ENCODE measurements at regions not wholly inside any gene's neighbourhood (a gene's known extent, or its start where the extent isn't known, plus 50 kb on each side); places are given as distances from the start of the nearest gene placed in this dataset.
A peak's percentile ranks its signal among the peaks of the same experiment; 100 is the strongest.

DNA sequence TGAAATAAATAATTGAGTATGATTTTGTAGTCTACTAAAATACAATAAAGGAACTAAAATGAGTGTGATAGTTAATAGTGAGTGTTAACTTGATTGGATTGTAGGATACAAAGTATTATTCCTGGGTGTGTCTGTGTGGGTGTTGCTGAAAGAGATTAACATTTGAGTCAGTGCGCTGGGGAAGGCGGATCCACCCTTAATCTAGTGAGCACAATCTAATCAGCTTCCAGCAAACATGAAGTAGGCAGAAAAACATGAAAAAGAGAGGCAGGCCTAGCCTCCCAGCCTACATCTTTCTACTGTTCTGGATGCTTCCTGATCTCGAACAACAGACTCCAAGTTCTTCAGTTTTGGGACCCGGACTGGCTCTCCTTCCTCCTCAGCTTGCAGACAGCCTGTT, 1716.6 kb downstream of the MRPL39 start:
- no peaks in the 10 kb centered on the region for H4K20me1 ChIP-seq (replicated peaks; ENCODE audit: control insufficient read depth, extremely low read depth, insufficient read depth, low read length)
- H3K79me2 ChIP-seq (ENCODE audit: control insufficient read depth, insufficient read depth, low read length): no peaks in the 10 kb centered on the region
- H3K27me3 ChIP-seq (ENCODE audit: control insufficient read depth in 2 of 2, insufficient read depth in 2 of 2, low read length in 2 of 2): no peaks in the 10 kb centered on the region
- H3K4me1 ChIP-seq (ENCODE audit: control insufficient read depth, extremely low read depth, insufficient read depth, low read length): no peaks in the 10 kb centered on the region
- TF ChIP-seq FOS (IDR thresholded peaks at IDR 0.05; ENCODE audit: borderline replicate concordance, insufficient read depth, low read length) (no peak), MYC (IDR thresholded peaks at IDR 0.05; ENCODE audit: low read depth, low read length) (no peak), JUN (IDR thresholded peaks at IDR 0.05; ENCODE audit: borderline replicate concordance, insufficient read depth, insufficient read length, low read depth) (no peak), EZH2 (IDR thresholded peaks at IDR 0.05; ENCODE audit: borderline replicate concordance, low read depth, low read length, severe bottlenecking) (no peak), POLR2A (IDR thresholded peaks at IDR 0.05; ENCODE audit: low read depth, low read length) (no peak), GATA2 (IDR thresholded peaks at IDR 0.05; ENCODE audit: insufficient read depth, insufficient read length, low read depth, low read length) (no peak)
- TF ChIP-seq, protein P1, sequence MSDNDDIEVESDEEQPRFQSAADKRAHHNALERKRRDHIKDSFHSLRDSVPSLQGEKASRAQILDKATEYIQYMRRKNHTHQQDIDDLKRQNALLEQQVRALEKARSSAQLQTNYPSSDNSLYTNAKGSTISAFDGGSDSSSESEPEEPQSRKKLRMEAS (IDR thresholded peaks at IDR 0.05; ENCODE audit: insufficient read depth, insufficient read length): no peak
- TF ChIP-seq, protein P2, sequence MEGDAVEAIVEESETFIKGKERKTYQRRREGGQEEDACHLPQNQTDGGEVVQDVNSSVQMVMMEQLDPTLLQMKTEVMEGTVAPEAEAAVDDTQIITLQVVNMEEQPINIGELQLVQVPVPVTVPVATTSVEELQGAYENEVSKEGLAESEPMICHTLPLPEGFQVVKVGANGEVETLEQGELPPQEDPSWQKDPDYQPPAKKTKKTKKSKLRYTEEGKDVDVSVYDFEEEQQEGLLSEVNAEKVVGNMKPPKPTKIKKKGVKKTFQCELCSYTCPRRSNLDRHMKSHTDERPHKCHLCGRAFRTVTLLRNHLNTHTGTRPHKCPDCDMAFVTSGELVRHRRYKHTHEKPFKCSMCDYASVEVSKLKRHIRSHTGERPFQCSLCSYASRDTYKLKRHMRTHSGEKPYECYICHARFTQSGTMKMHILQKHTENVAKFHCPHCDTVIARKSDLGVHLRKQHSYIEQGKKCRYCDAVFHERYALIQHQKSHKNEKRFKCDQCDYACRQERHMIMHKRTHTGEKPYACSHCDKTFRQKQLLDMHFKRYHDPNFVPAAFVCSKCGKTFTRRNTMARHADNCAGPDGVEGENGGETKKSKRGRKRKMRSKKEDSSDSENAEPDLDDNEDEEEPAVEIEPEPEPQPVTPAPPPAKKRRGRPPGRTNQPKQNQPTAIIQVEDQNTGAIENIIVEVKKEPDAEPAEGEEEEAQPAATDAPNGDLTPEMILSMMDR (IDR thresholded peaks at IDR 0.05; ENCODE audit: extremely low read depth in 1 of 2, insufficient read depth in 1 of 2, low read depth in 1 of 2, low read length in 2 of 2): no peak
- intact Hi-C loops (cut with micrococcal nuclease): no loop called here
- peak overlapping the region; percentile 51 for H2AFZ ChIP-seq (ENCODE audit: low read depth, low read length)
- FAIRE-seq (no peak), DNase-seq (ENCODE audit: low read depth, low spot score) (no peak)
- no peak overlapping the region for H3K4me2 ChIP-seq (ENCODE audit: insufficient read depth, low read length)
- H3K36me3 ChIP-seq (ENCODE audit: control insufficient read depth in 2 of 2, extremely low read depth in 1 of 2, insufficient read depth in 2 of 2, low read length in 2 of 2): no peaks in the 10 kb centered on the region
- H3K4me3 ChIP-seq (replicated peaks in 1 of 3; ENCODE audit: insufficient read depth in 1 of 3, low read depth in 1 of 3, low read length in 3 of 3): no peak overlapping the region
- H3K9me3 ChIP-seq (replicated peaks; ENCODE audit: control insufficient read depth, insufficient read depth, low read length): no peaks in the 10 kb centered on the region
- H3K9ac ChIP-seq (replicated peaks; ENCODE audit: extremely low read depth, insufficient read depth, low read length): no peak overlapping the region
- no peak overlapping the region for H3K27ac ChIP-seq (ENCODE audit: insufficient read depth, low read depth, low read length)
- no peaks in the 10 kb centered on the region for H3K9me1 ChIP-seq (replicated peaks; ENCODE audit: control insufficient read depth, extremely low read depth, insufficient read depth, low read length)
- CTCF ChIA-PET: no interaction called here
- no TSS peak for BruUV-seq (replicated peaks)
- POLR2A ChIA-PET: no interaction called here
- dilution Hi-C loops (cut with MboI; ENCODE audit: extremely low pct_ligation_motif_present, low sequenced_read_pairs): no loop called here

All from endothelial cell of umbilical vein (primary cell).